ENCODE measurements at regions not wholly inside any gene's neighbourhood (a gene's known extent, or its start where the extent isn't known, plus 50 kb on each side); places are given as distances from the start of the nearest gene placed in this dataset.

DNA sequence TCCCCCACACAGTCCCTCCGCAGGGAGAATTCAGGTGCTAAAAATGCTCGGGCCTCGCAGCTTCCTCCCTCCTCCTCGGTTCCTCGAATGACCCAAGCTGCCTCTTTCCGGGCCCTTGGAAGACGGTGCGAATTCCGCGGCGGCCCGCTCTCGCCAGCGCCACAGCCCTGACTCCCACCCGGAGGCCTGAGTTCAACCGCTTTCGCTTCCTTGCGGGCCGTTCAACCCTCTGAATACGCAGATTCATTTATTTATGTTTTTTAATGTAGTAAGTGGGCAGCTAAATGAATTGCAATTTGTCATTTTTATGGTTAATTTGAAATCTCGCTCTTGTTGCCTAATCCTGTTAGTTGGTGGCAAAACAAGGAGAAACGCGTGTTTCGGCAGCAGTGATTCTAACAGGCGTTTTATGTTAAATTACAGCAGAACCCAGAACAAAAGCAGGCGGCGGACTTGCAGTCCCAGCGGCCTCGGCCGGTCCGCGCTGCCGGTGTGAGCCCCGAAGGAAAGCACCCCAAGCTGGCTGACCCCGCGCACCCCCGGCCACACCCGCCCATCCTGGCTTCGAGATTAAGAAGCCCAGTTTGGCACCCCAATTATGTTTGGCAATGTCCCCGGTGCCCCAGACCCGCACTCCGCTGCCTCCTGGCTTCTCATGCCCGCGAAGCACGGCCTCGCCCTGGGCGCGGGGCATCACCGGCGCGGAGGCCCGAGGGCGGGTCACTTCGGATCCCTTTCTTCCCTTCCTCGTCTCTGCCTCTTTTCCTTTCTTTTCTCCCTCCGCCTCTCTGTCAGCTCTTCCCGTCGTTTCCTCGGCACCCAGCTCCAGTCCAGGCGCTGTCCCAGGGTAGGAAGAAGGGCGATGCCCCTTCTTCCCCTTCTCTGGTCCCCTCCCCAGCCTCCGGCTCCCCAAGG is 75.9 kb downstream of the INSIG1 start:
- TF ChIP-seq, protein P1, sequence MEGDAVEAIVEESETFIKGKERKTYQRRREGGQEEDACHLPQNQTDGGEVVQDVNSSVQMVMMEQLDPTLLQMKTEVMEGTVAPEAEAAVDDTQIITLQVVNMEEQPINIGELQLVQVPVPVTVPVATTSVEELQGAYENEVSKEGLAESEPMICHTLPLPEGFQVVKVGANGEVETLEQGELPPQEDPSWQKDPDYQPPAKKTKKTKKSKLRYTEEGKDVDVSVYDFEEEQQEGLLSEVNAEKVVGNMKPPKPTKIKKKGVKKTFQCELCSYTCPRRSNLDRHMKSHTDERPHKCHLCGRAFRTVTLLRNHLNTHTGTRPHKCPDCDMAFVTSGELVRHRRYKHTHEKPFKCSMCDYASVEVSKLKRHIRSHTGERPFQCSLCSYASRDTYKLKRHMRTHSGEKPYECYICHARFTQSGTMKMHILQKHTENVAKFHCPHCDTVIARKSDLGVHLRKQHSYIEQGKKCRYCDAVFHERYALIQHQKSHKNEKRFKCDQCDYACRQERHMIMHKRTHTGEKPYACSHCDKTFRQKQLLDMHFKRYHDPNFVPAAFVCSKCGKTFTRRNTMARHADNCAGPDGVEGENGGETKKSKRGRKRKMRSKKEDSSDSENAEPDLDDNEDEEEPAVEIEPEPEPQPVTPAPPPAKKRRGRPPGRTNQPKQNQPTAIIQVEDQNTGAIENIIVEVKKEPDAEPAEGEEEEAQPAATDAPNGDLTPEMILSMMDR (IDR thresholded peaks at IDR 0.05; ENCODE audit: borderline replicate concordance, insufficient read depth, low read depth, low read length) = no peak
- no peak overlapping the region for H3K4me3 ChIP-seq (ENCODE audit: low read depth, low read length)

DNA sequence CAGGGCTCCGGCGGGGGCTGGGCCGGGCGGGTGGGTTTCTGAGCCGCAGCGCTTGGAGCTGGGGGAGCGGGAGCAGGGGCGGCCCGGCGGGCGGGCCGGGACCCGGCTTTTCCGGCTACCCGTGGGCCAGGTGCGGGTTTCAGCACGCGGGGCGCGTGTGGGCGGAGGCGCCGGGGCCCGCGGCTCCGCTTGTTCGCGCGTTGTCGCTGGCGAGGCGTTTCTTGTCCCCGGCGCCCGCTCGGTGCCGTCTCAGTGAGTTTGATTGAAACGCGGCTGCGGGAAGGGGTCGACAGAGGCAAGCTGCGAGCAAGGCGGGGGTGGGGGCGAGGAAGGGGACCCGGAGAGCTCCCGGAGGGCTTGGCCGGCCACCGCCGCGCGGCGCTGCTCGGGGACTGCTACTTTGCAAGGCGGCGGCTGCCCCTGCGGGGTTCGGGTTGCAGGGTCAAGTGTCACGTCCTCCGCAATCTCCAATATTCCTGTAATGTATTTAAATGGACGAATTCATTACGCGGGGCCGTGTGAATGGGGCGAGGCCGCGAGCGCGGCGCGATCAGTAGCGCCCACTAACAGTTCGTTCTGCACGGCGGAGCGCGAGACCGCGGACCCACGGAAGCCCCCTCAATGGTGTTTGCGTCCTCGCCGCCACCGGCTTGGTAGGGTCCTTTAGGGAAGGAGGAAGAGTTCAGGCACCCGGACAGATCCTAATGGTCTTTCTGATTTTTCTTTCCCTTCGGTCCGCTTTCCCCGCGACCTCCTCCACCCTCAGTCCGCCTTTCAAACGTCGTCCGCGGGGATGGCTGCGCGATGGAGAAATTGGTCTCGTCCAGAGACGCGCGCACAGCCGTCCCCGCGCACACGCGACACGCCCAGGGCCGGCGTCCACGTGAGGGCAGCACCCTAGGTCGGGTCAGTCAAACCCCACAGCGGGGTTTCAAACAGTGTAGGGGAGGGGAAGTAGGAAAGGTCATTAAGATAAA is 76.9 kb downstream of the INSIG1 start:
- TF ChIP-seq, protein P1 (IDR thresholded peaks at IDR 0.05; ENCODE audit: borderline replicate concordance, insufficient read depth, low read depth, low read length) = no peak
- peak overlapping the region; percentile 5 for H3K4me3 ChIP-seq (ENCODE audit: low read depth, low read length)

DNA sequence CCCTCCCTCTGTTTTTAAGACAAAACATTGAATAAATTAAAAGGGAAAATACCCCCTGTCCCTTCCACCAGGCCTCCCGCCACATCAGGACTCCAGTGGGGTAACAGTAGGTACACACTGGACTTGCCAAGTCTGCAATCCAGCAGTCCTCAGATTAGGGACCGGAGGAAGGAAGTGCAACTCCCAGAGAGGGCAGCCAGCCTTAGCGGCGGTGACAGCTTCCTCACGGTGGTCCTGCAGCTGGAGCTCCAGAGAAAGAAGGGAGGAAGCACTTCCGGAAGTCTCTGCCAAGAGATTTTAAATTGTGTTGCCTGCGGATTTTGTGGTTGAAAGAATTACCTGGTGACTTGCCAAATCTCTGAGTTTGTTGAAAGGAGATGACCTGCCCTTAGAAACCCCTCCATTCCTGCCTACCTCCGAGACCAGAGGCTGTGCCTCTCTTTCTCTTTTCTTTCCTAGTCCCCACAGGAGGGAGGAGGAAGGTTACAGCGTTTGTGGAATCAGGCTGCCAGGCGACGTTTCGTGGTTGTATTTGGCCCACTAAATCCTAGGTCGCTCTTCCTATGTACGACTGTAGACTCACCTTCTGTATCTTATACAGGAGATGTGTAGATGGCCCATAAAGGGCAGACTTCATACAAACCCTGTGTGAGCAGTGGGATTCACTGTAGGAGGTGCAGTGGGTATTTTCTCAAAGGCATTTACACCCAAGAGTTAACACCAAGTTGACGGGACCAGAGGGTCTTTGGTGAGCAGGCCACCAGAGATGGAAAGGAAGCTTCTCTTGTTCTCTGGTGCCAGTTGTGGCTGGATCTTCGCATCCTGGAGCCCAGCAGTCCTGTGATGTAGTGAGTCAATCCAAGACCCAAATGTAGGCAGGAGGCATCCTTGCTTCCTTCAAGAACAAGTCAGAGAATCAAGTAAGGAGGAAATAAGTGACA is 77.9 kb downstream of the INSIG1 start:
- TF ChIP-seq, protein P1 (IDR thresholded peaks at IDR 0.05; ENCODE audit: borderline replicate concordance, insufficient read depth, low read depth, low read length) = no peak
- no peak overlapping the region for H3K4me3 ChIP-seq (ENCODE audit: low read depth, low read length)

DNA sequence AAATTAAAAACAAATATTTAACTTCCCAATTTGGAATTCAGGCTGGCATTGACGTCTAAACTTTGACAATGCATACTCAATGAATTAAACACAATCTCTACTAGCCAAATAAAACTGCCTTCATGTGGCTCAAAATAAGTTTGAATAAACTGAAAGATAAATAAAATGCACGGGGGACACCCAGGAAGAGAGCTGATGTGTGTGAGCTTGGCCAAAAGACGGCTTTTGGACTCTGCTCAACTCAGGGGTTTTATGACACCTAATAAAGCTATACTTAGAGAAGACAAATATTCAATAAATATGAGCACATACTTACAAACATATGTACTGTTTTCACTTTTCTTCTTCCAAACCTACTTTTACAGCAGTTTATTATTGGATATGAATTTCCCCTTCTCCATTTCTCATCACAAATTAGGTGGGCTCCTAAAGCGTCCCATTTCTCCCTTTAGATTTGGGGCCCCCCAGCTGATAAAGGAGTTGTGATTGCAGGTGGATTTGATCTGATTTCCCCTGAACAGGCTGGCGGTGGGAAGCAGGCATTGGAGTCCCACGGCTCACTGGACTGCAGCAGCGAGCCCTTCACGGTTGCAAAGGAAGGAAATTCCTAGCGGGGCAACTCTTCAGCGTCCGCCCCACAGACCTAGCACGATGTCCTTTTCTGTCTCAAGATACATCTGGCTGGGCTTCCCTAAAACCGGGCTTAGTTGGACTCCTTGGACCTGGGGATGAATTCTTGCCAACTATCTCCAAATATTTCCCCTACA is 79.6 kb downstream of the INSIG1 start:
- TF ChIP-seq, protein P1 (IDR thresholded peaks at IDR 0.05; ENCODE audit: borderline replicate concordance, insufficient read depth, low read depth, low read length) = no peak
- no peak overlapping the region for H3K4me3 ChIP-seq (ENCODE audit: low read depth, low read length)

DNA sequence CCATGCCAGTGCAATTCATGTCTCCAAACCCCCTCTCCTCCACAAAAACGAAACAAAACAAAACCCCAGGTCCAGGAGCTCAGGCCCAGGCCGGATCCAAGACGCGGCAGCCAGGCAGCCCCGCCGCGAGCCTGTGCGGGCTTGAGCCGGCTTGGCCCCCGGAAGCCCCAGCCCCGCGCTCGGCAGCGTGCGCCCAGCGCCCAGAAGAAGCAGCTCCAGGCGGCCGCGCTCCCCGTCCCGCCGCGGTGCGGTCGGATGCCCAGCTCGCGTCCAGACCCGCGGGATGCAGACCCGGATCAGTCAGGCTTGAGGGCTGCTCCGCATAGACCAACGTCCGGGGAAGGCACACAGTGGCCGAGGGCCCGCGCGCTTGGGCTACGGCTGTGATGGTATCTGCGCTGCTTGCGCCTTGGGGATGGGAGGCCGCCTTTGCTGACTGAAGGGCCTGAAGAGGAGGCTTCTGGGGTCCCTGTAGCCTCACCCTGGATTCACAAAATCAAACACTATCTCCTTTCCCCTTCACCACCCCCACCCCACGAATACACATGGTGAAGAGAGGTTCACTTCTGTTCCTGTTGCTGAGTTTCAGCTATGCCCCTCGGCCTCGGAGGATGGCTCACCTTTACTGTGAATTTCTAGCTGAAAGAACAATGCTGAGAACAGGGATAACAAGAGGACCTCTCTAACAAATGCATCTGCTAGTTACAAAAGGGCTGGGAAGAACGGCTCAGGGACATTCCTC is 79.9 kb upstream of the EN2 start:
- TF ChIP-seq, protein P1 (IDR thresholded peaks at IDR 0.05; ENCODE audit: borderline replicate concordance, insufficient read depth, low read depth, low read length) = no peak

More for the DNA sequence above, 79.9 kb upstream of the EN2 start:
- no peak overlapping the region for H3K4me3 ChIP-seq (ENCODE audit: low read depth, low read length)

Data from GM12875 (cell line).